ENCODE measurements at regions not wholly inside any gene's neighbourhood (a gene's known extent, or its start where the extent isn't known, plus 50 kb on each side); places are given as distances from the start of the nearest gene placed in this dataset.
"Not testable (repeated sequence)": the region's sequence is repeated elsewhere in the genome, so short reads cannot be mapped to it uniquely, and the experiment has no call there.

- DNase-seq (ENCODE audit: low read depth in 2 of 2) = no peak
Observed at GRCh38 chr16:59545721-59546120, 811.6 kb upstream of the GOT2 start.

DNA sequence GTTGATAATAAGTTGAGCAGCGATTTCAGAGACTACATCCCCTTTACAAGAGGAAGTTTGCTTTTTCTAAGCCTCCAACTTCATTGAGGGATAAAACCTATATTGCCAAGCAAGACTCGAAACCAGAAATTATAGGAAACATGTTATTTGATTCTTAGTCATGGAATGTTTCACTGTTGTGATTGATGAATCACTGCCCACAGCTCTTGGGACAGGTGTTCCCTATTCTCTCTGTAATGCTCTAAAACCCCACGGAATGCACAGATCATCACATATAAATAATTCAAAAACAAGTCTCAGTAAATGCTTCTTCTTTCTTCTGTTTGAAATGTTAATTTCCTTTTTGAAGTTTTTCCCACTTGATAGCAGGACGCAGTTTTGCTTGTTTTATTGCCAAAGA lies 809.5 kb upstream of the GOT2 start:
- no peak for DNase-seq (ENCODE audit: low read depth in 2 of 2)

GRCh38 chr16:59540621-59541020 lies 806.5 kb upstream of the GOT2 start:
- no peak for DNase-seq (ENCODE audit: low read depth in 2 of 2)

DNA sequence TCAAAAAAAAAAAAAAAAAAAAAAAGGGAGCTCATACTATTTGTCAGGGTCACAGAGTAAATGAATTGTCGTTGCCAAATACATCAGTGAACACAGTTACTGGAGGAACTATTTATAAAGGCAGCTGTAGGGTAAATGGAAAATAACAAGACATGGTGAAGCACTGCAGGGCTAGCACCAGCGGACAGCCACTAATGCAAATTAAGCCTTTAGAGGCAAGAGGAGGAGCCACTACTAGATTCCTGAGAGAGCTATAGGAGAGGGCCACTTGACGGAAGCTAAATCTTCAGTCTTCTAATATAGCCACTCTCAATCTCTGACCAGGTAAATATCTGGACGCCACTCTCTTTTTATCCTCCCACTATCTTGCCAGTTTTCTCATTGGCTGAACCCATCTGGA lies 801.2 kb upstream of the GOT2 start:
- DNase-seq (ENCODE audit: low read depth in 2 of 2) = no peak

- no peak for DNase-seq (ENCODE audit: low read depth in 2 of 2)
Observed at GRCh38 chr16:59527206-59527997, 793.3 kb upstream of the GOT2 start.

GRCh38 chr16:59522826-59523225 lies 788.7 kb upstream of the GOT2 start:
- DNase-seq (ENCODE audit: low read depth in 2 of 2) = no peak

GRCh38 chr16:59518721-59519120 lies 784.6 kb upstream of the GOT2 start:
- not testable (repeated sequence) for DNase-seq (ENCODE audit: low read depth in 2 of 2)

- DNase-seq (ENCODE audit: low read depth in 2 of 2) = no peak
Observed at GRCh38 chr16:59514651-59515050, 780.5 kb upstream of the GOT2 start.

GRCh38 chr16:59510008-59510424 lies 775.9 kb upstream of the GOT2 start:
- no peak for DNase-seq (ENCODE audit: low read depth in 2 of 2)

DNA sequence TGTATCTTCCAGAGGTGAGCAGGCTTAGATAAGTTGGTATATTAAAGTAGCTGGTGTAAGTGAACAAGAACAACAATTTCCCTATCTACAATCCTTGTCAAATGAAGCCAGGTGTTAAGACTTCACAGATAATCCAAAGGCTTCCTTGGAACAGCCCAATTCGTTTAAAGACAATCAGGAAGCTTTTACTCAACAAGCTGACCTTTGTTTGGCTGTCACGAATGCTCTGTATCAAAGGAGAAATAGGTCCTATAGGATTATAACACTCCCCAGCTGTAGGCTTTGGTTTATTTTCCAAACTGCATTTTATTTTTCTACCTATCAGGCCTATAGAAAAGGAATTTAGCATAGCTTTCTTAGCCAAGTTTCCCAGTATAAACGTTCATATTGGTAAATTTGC lies 766.5 kb upstream of the GOT2 start:
- no peak for DNase-seq (ENCODE audit: low read depth in 2 of 2)

- DNase-seq (ENCODE audit: low read depth in 2 of 2) = no peak
Observed at GRCh38 chr16:59487067-59487466, 753.0 kb upstream of the GOT2 start.

- DNase-seq (ENCODE audit: low read depth in 2 of 2) = no peak
Observed at GRCh38 chr16:59484833-59485516, 750.9 kb upstream of the GOT2 start.

DNA sequence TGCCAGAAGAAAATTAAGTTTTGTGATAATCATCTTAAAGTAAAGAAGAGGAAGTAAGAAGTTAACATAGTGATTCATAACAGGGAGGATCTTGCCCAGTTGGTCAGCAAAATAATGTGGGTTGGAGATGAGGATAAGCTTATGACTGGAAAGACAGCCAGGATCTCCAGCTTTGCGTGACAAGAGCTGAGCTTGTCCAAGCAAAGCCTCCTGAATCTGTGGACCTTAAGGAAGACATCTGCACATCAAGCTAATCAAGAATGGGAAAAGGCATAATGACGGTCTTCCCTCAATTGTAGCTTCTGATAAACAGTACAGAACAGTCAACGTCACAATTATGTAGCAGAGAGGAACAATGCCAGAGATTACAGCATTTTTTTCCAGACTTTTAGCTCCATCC lies 744.7 kb upstream of the GOT2 start:
- no peak for DNase-seq (ENCODE audit: low read depth in 2 of 2)

DNA sequence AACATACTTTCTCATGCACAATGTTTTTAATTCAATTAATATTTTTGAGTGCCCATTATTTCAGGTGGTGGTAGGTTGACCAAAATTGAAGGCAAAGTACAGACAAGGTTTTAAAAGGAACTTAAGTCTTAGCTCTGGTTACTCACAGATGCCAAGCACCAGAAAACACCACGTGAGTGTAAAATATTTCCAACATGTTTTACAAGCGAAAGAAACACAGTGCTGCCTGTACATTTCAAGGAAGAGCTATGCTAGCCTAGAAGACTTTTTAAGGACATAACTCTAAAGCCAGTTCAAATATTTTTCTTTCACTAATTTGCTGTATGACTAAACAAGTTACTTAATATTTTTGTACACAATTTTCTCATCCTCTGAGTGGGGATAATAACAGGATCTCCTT lies 736.4 kb upstream of the GOT2 start:
- DNase-seq (ENCODE audit: low read depth in 2 of 2) = no peak

DNA sequence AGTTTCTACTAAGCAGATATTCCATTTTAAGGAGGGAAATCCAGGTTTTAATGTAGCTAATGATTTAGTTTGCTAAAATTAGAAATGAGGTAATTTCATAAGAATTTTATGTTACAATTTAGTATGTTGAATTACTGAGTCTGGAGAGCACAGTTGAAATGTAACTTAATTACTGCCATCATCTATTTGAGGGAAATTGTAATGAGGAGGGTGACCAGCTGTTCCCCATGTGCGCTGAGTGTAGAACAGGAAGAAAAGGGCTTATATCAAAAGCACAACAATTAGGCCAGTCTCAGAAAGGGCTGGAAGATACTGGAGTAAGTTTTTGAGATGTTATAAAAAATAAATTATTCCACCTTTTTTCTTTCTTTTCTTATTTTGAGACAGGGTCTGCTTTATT lies 735.1 kb upstream of the GOT2 start:
- DNase-seq (ENCODE audit: low read depth in 2 of 2) = no peak

- DNase-seq (ENCODE audit: low read depth in 2 of 2) = no peak
Observed at GRCh38 chr16:59463776-59464175, 729.7 kb upstream of the GOT2 start.

DNA sequence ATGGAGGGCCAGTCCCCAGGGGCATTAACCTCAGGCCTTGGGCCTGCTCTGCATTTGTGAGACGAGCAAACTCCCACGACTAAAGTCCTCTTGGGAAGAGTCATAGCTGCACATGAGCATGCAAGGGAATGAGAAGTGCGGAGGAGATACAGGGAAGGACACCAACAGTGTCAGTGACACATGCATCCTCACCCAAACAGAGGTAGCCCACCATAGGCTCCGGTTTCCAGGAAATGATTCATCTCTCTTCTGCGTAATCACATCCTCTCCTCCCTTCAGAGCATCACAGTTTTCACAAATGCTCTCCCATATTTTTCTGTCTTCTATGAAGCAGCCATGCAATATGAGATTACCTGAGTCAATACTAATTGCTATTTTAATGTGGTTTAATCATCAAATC lies 725.7 kb upstream of the GOT2 start:
- no peak for DNase-seq (ENCODE audit: low read depth in 2 of 2)

GRCh38 chr16:59455497-59455896 lies 721.4 kb upstream of the GOT2 start:
- no peak for DNase-seq (ENCODE audit: low read depth in 2 of 2)

DNA sequence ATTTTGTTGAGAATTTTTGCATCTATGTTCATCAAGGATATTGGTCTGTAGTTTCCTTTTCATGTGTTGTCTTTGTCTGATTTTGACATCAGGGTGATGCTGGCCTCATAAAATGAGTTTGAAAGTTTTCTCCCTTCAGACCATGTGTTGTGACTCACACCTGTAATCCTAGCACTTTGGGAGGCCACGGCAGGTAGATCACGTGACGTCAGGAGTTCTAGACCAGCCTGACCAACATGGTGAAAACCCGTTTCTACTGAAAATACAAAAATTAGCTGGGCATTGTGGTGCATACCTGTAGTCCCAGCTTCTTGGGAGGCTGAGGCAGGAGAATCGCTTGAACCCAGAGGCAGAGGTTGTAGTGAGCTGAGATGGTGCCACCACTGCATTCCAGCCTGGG lies 716.4 kb upstream of the GOT2 start:
- not testable (repeated sequence) for DNase-seq (ENCODE audit: low read depth in 2 of 2)

GRCh38 chr16:59440502-59440901 lies 706.4 kb upstream of the GOT2 start:
- DNase-seq (ENCODE audit: low read depth in 2 of 2) = no peak

GRCh38 chr16:59432896-59433295 lies 698.8 kb upstream of the GOT2 start:
- no peak for DNase-seq (ENCODE audit: low read depth in 2 of 2)

GRCh38 chr16:59432276-59432675 lies 698.2 kb upstream of the GOT2 start:
- no peak for DNase-seq (ENCODE audit: low read depth in 2 of 2)

GRCh38 chr16:59424714-59425273 lies 690.7 kb upstream of the GOT2 start:
- no peak for DNase-seq (ENCODE audit: low read depth in 2 of 2)
